Stimulated activated CD4-positive, alpha-beta T cell treated with anti-CD3 and anti-CD28 coated beads, Interleukin-1b, Interleukin-23, amount 100 ng/mL, for 48 hours (primary cell): ENCODE measurements at regions not wholly inside any gene's neighbourhood (a gene's known extent, or its start where the extent isn't known, plus 50 kb on each side); places are given as distances from the start of the nearest gene placed in this dataset.

Experiments
- DNase-seq: peaks from one replicate; pipeline ENCODE4 v3.0.0-alpha.2; 2020

- no peak for DNase-seq
Observed at GRCh38 chr1:4017636-4018365, 117.7 kb upstream of the C1orf174 start.

GRCh38 chr1:4018466-4019146 lies 118.5 kb upstream of the C1orf174 start:
- no peak for DNase-seq

- no peak for DNase-seq
Observed at GRCh38 chr1:4019147-4019521, 119.1 kb upstream of the C1orf174 start.

GRCh38 chr1:4019606-4020331 lies 119.7 kb upstream of the C1orf174 start:
- DNase-seq: no peak

- DNase-seq: no peak
Observed at GRCh38 chr1:4020449-4020848, 120.4 kb upstream of the C1orf174 start.

GRCh38 chr1:4021136-4021973 lies 121.3 kb upstream of the C1orf174 start:
- no peak for DNase-seq

GRCh38 chr1:4021974-4022268 lies 121.8 kb upstream of the C1orf174 start:
- no peak for DNase-seq

GRCh38 chr1:4022715-4023114 lies 122.6 kb upstream of the C1orf174 start:
- DNase-seq: no peak

- no peak for DNase-seq
Observed at GRCh38 chr1:4023678-4024077, 123.6 kb upstream of the C1orf174 start.

GRCh38 chr1:4024811-4025210 lies 124.7 kb upstream of the C1orf174 start:
- DNase-seq: no peak

- DNase-seq: no peak
Observed at GRCh38 chr1:4025752-4026151, 125.7 kb upstream of the C1orf174 start.

GRCh38 chr1:4027008-4027407 lies 126.9 kb upstream of the C1orf174 start:
- DNase-seq: no peak

- no peak for DNase-seq
Observed at GRCh38 chr1:4027492-4028138, 127.5 kb upstream of the C1orf174 start.

GRCh38 chr1:4028139-4028501 lies 128.0 kb upstream of the C1orf174 start:
- DNase-seq: no peak

- DNase-seq: no peak
Observed at GRCh38 chr1:4029376-4029775, 129.3 kb upstream of the C1orf174 start.

- DNase-seq: no peak
Observed at GRCh38 chr1:4032571-4032970, 132.5 kb upstream of the C1orf174 start.

GRCh38 chr1:4033129-4033676 lies 133.1 kb upstream of the C1orf174 start:
- no peak for DNase-seq

- no peak for DNase-seq
Observed at GRCh38 chr1:4033713-4034112, 133.6 kb upstream of the C1orf174 start.

- no peak for DNase-seq
Observed at GRCh38 chr1:4034318-4034887, 134.3 kb upstream of the C1orf174 start.

GRCh38 chr1:4044967-4045366 lies 144.9 kb upstream of the C1orf174 start:
- DNase-seq: no peak

- no peak for DNase-seq
Observed at GRCh38 chr1:4045397-4046010, 145.4 kb upstream of the C1orf174 start.
